ENCODE measurements at regions not wholly inside any gene's neighbourhood (a gene's known extent, or its start where the extent isn't known, plus 50 kb on each side); places are given as distances from the start of the nearest gene placed in this dataset.

GRCh38 chr6:1482381-1483166 is 93.2 kb downstream of the FOXF2 start:
- TF ChIP-seq, protein P1, sequence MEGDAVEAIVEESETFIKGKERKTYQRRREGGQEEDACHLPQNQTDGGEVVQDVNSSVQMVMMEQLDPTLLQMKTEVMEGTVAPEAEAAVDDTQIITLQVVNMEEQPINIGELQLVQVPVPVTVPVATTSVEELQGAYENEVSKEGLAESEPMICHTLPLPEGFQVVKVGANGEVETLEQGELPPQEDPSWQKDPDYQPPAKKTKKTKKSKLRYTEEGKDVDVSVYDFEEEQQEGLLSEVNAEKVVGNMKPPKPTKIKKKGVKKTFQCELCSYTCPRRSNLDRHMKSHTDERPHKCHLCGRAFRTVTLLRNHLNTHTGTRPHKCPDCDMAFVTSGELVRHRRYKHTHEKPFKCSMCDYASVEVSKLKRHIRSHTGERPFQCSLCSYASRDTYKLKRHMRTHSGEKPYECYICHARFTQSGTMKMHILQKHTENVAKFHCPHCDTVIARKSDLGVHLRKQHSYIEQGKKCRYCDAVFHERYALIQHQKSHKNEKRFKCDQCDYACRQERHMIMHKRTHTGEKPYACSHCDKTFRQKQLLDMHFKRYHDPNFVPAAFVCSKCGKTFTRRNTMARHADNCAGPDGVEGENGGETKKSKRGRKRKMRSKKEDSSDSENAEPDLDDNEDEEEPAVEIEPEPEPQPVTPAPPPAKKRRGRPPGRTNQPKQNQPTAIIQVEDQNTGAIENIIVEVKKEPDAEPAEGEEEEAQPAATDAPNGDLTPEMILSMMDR (IDR thresholded peaks at IDR 0.05) = no peak
- TF ChIP-seq EZH2 (IDR thresholded peaks at IDR 0.05; ENCODE audit: borderline replicate concordance, insufficient read depth, low read depth, low read length, poor library complexity, severe bottlenecking) = no peak
